ENCODE measurements at regions not wholly inside any gene's neighbourhood (a gene's known extent, or its start where the extent isn't known, plus 50 kb on each side); places are given as distances from the start of the nearest gene placed in this dataset.
"Not testable (repeated sequence)": the region's sequence is repeated elsewhere in the genome, so short reads cannot be mapped to it uniquely, and the experiment has no call there.

DNA sequence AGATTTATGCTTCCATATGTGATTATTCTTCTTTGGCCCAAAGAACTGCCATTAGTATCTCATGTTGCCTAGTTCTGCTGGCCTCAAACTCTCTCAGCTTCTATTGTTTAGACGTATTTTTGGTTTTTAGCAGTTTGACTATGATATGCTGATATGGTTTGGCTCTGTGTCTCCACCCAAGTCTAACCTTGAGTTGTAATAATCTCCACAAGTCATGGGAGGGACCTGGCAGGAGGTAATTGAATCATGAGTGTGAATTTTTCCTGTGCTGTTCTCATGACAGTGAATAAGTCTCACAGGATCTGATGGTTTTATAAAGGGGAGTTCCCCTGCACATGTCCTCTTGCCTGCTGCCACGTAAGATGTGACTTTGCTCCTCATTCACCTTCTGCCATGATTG lies 96.7 kb upstream of the ARG1 start:
- Mint-ChIP-seq H3K4me1 (ENCODE audit: low read depth) (no peaks in the 10 kb centered on the region), H3K4me3 (no peak overlapping the region), H3K9me3 (peaks cover 11% of the 10 kb centered on the region), H3K36me3 (ENCODE audit: low read depth) (peaks cover 6% of the 10 kb centered on the region), H3K27me3 (no peaks in the 10 kb centered on the region), H3K27ac (no peak overlapping the region)

DNA sequence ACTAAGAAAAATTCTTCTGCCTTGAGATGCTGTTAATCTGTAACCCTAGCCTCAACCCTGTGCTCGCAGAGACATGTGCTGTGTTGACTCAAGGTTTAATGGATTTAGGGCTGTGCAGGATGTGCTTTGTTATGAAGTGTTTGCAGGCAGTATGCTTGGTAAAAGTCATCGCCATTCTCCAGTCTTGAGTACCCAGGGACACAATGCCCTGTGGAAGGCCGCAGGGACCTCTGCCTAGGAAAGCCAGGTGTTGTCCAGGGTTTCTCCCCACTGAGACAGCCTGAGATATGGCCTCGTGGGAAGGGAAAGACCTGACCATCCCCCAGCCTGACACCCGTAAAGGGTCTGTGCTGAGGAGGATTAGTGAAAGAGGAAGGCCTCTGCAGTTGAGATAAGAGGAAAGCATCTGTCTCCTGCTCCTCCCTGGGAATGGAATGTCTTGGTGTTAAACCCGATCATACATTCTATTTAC lies 94.2 kb upstream of the ARG1 start:
- not testable (repeated sequence) for H3K27me3 Mint-ChIP-seq; H3K4me3 Mint-ChIP-seq; H3K27ac Mint-ChIP-seq; H3K4me1 Mint-ChIP-seq (ENCODE audit: low read depth); H3K36me3 Mint-ChIP-seq (ENCODE audit: low read depth)
- peaks cover 11% of the 10 kb centered on the region for H3K9me3 Mint-ChIP-seq

DNA sequence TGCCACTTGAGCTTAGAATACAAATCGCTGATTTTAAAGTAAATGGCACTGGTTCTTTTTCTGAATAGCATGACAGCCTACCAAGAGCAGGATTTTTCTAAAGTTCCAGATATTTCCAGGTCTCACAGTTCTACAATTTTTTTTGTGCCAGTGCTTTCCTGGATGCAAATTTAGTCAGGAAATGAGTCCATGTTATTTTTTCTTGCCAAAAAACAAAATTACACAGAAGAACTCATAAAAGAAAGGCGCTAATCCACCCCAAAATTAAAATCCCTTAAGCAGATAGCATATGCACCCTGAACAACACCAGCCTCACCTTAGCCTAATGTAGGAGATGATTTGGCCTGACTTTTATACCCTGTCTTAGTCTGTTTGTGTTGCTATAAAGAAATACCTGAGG lies 86.4 kb upstream of the ARG1 start:
- Mint-ChIP-seq H3K4me1 (ENCODE audit: low read depth) (no peaks in the 10 kb centered on the region), H3K27me3 (no peaks in the 10 kb centered on the region), H3K9me3 (no peaks in the 10 kb centered on the region), H3K4me3 (no peak overlapping the region), H3K27ac (no peak overlapping the region), H3K36me3 (ENCODE audit: low read depth) (no peaks in the 10 kb centered on the region)

DNA sequence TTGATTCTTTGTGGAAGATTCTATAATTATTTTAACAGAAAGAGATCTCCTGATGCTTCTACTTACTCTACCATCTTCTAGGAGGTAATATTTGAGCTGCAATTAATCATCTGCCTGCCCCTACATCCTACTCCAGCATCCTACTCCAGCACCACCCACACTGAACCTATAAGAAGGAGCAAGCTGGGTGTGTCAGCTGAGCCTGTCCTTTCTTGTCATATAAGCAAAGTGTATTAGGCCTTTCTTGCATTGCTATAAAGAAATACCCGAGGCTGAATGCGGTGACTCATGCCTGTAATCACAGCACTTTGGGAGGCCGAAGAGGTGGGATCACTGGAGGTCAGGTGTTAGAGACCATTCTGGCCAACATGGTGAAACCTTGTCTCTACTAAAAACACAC lies 84.2 kb upstream of the ARG1 start:
- Mint-ChIP-seq H3K27me3 (no peaks in the 10 kb centered on the region), H3K36me3 (ENCODE audit: low read depth) (no peaks in the 10 kb centered on the region), H3K4me1 (ENCODE audit: low read depth) (no peaks in the 10 kb centered on the region), H3K9me3 (no peaks in the 10 kb centered on the region), H3K4me3 (no peak overlapping the region), H3K27ac (no peak overlapping the region)

DNA sequence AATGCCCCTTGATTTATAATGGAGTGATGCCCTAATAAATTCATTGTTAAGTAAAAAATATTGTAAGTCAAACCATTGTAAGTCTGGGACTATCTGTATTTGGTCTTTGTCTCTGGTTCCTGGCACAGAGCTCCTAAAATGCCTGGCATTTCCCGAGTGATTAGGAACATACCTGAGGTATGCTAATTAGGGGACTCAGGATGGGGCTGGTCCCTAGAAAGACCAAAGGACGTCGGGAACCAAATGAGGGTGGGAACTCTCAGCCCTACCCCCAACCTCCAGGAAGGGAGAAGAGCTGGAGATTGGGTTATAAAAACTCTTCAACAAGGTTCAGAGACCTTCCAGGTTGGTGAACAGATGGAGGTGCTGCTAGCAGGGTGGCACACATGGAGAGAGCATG lies 82.6 kb upstream of the ARG1 start:
- Mint-ChIP-seq H3K4me3 (no peak overlapping the region), H3K4me1 (ENCODE audit: low read depth) (no peaks in the 10 kb centered on the region), H3K9me3 (no peaks in the 10 kb centered on the region), H3K36me3 (ENCODE audit: low read depth) (no peaks in the 10 kb centered on the region), H3K27me3 (no peaks in the 10 kb centered on the region), H3K27ac (no peak overlapping the region)

DNA sequence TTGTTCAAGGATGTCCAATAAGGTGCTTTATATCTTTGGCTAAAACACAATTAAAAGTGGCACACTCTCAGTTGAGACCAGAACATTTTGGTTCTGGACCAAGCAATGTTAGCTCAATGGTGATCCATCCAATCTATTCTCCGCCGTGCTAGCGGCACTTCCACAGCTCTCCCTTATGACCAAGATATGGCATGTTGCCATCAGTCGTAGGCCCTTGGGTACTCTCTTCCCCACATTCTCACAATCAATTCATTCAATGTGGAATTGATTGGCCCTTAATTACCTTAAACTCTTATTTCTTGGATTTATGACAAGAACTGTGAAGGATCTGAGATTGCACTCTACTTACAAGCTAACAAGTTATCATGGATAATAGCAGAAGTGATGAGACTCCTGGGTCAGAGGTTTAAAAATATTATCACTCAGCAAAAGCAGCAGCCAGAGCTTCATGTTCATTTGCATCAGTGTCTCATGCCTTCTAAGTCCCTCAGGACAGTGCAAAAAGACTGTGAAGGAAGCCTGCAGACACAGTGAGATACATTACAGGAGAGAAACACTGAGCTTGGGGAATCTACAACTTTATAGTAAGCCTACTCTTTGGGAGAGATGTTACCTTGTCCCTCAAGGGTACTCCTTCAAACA lies 80.0 kb upstream of the ARG1 start:
- Mint-ChIP-seq H3K27me3 (no peaks in the 10 kb centered on the region), H3K27ac (no peak overlapping the region), H3K4me1 (ENCODE audit: low read depth) (no peaks in the 10 kb centered on the region), H3K4me3 (no peak overlapping the region), H3K36me3 (ENCODE audit: low read depth) (no peaks in the 10 kb centered on the region), H3K9me3 (no peaks in the 10 kb centered on the region)

DNA sequence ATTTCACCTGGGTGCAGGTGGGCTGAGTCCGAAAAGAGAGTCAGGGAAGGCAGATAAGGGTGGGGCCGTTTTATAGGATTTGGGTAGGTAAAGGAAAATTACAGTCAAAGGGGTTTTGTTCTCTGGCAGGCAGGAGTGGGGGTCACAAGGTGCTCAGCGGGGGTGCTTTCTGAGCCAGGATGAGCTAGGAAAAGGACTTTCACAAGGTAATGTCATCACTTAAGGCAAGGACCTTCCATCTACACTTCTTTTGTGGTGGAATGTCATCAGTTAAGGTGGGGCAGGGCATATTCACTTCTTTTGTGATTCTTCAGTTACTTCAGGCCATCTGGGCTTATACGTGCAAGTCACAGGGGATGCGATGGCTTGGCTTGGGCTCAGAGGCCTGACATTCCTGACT lies 68.6 kb upstream of the ARG1 start:
- not testable (repeated sequence) for H3K4me3 Mint-ChIP-seq; H3K27me3 Mint-ChIP-seq; H3K9me3 Mint-ChIP-seq; H3K27ac Mint-ChIP-seq; H3K4me1 Mint-ChIP-seq (ENCODE audit: low read depth); H3K36me3 Mint-ChIP-seq (ENCODE audit: low read depth)

DNA sequence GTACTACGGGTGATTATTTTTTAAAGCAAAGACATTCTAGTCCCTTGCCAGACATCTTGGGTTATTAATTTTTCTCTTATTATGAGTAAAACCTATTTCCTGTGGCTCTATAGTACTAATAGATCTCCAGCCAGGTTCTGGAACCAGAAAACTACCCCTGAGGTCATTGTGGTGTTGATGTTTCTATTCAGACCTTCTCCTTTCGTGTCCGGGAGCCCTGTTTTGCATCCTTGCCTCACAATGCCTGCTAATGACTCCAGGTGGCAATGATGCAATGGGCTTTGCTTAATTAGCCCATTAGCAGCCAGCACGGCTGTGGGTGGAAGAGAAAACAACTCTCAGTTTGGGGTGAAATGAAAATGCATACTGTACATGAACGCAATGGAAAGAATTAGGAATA lies 62.9 kb upstream of the ARG1 start:
- no peaks in the 10 kb centered on the region for H3K27me3 Mint-ChIP-seq
- H3K36me3 Mint-ChIP-seq (ENCODE audit: low read depth): no peaks in the 10 kb centered on the region
- H3K4me3 Mint-ChIP-seq: no peak overlapping the region
- no peaks in the 10 kb centered on the region for H3K9me3 Mint-ChIP-seq
- H3K27ac Mint-ChIP-seq: no peak overlapping the region
- H3K4me1 Mint-ChIP-seq (ENCODE audit: low read depth): no peaks in the 10 kb centered on the region

DNA sequence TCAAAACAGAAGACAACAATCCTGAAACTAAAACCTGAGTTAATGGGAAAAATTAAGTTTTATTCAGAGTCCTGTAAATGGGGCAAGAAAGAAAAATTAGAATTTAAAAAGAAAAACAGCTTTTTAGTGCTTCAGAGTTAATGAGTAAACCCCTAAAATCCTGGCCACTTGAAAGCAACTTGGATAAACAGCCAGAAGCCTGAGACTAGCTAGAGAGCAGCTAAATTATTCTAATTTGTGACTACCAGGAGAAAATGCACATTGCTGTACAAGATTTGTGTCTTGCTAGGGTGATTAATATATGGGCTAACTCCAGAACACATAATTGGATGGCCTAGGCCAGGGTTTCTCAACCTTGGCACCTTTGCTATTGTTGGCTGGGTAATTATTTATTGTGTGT lies 62.4 kb upstream of the ARG1 start:
- H3K4me1 Mint-ChIP-seq (ENCODE audit: low read depth): no peaks in the 10 kb centered on the region
- H3K27ac Mint-ChIP-seq: no peak overlapping the region
- H3K9me3 Mint-ChIP-seq: no peaks in the 10 kb centered on the region
- H3K4me3 Mint-ChIP-seq: no peak overlapping the region
- H3K27me3 Mint-ChIP-seq: no peaks in the 10 kb centered on the region
- H3K36me3 Mint-ChIP-seq (ENCODE audit: low read depth): no peaks in the 10 kb centered on the region

DNA sequence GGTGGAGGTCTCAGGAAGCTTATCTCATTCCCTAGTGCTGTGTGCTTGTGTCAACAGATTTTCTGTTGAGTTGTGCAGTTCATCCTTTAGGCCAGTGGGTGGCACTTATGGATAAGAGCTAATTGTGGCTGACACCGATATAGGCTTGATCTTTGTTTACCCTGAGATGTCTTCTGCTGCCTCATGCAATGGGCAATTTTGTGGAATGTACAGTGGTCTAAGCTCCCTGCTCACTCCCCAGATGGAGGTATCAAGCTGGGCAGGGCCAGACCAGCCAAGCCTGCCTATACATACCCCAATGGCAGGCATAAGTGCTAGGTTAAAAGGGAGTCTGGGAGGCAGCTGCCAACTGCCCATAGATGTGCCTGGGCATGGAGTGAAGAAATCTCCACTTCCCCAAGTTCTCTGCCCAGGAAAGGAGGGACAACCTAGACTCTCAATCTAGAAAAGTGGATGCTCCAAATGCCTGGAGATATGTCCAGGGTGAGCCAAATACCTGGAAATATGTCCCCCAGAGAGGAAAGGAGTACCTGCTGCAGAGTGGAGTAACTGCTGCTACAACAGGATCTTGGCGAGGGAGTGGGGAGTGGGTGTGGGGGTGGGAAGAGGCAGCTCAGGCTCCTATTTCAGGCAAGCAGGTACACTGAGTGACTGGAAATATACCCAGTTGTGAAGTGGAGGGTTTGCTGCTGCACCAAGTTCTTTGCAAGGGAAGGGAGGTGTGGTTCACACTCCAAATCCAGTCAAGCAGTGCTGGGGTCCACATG lies 53.2 kb upstream of the ARG1 start:
- no peak overlapping the region for H3K27ac Mint-ChIP-seq
- H3K36me3 Mint-ChIP-seq (ENCODE audit: low read depth): no peaks in the 10 kb centered on the region
- peaks cover 26% of the 10 kb centered on the region for H3K4me1 Mint-ChIP-seq (ENCODE audit: low read depth)
- no peaks in the 10 kb centered on the region for H3K27me3 Mint-ChIP-seq
- no peaks in the 10 kb centered on the region for H3K9me3 Mint-ChIP-seq
- H3K4me3 Mint-ChIP-seq: no peak overlapping the region
